ENCODE measurements at regions not wholly inside any gene's neighbourhood (a gene's known extent, or its start where the extent isn't known, plus 50 kb on each side); places are given as distances from the start of the nearest gene placed in this dataset.
"Not testable (repeated sequence)": the region's sequence is repeated elsewhere in the genome, so short reads cannot be mapped to it uniquely, and the experiment has no call there.

GRCh38 chr6:165847407-165848085, 184.5 kb upstream of the PDE10A start:
- in situ Hi-C loops (cut with HindIII; ENCODE audit: low pct_ligation_motif_present, low pct_unique_long_range_greater_than_20kb, low sequenced_read_pairs) = no loop called here
- no peak for DNase-seq

GRCh38 chr6:165846123-165846966, 183.3 kb upstream of the PDE10A start:
- DNase-seq = no peak
- in situ Hi-C loops (cut with HindIII; ENCODE audit: low pct_ligation_motif_present, low pct_unique_long_range_greater_than_20kb, low sequenced_read_pairs) = no loop called here

- in situ Hi-C loops (cut with HindIII; ENCODE audit: low pct_ligation_motif_present, low pct_unique_long_range_greater_than_20kb, low sequenced_read_pairs) = no loop called here
- DNase-seq = no peak
Observed at GRCh38 chr6:165845493-165845892, 182.5 kb upstream of the PDE10A start.

- no peak for DNase-seq
- in situ Hi-C loops (cut with HindIII; ENCODE audit: low pct_ligation_motif_present, low pct_unique_long_range_greater_than_20kb, low sequenced_read_pairs) = no loop called here
Observed at GRCh38 chr6:165844801-165845364, 181.8 kb upstream of the PDE10A start.

- no peak for DNase-seq
- in situ Hi-C loops (cut with HindIII; ENCODE audit: low pct_ligation_motif_present, low pct_unique_long_range_greater_than_20kb, low sequenced_read_pairs) = no loop called here
Observed at GRCh38 chr6:165844232-165844631, 181.2 kb upstream of the PDE10A start.

GRCh38 chr6:165843568-165844113, 180.6 kb upstream of the PDE10A start:
- in situ Hi-C loops (cut with HindIII; ENCODE audit: low pct_ligation_motif_present, low pct_unique_long_range_greater_than_20kb, low sequenced_read_pairs) = no loop called here

GRCh38 chr6:165843121-165843520, 180.1 kb upstream of the PDE10A start:
- DNase-seq = no peak
- in situ Hi-C loops (cut with HindIII; ENCODE audit: low pct_ligation_motif_present, low pct_unique_long_range_greater_than_20kb, low sequenced_read_pairs) = no loop called here

More at GRCh38 chr6:165843568-165844113, 180.6 kb upstream of the PDE10A start:
- DNase-seq = no peak

GRCh38 chr6:165842281-165842936, 179.4 kb upstream of the PDE10A start:
- in situ Hi-C loops (cut with HindIII; ENCODE audit: low pct_ligation_motif_present, low pct_unique_long_range_greater_than_20kb, low sequenced_read_pairs) = no loop called here
- DNase-seq = no peak

GRCh38 chr6:165841153-165841558, 178.1 kb upstream of the PDE10A start:
- in situ Hi-C loops (cut with HindIII; ENCODE audit: low pct_ligation_motif_present, low pct_unique_long_range_greater_than_20kb, low sequenced_read_pairs) = no loop called here
- no peak for DNase-seq

- in situ Hi-C loops (cut with HindIII; ENCODE audit: low pct_ligation_motif_present, low pct_unique_long_range_greater_than_20kb, low sequenced_read_pairs) = no loop called here
- DNase-seq = no peak
Observed at GRCh38 chr6:165837948-165838745, 175.1 kb upstream of the PDE10A start.

- in situ Hi-C loops (cut with HindIII; ENCODE audit: low pct_ligation_motif_present, low pct_unique_long_range_greater_than_20kb, low sequenced_read_pairs); DNase-seq: not testable (repeated sequence)
Observed at GRCh38 chr6:165836648-165837047, 173.6 kb upstream of the PDE10A start.

- DNase-seq = no peak
- in situ Hi-C loops (cut with HindIII; ENCODE audit: low pct_ligation_motif_present, low pct_unique_long_range_greater_than_20kb, low sequenced_read_pairs) = no loop called here
Observed at GRCh38 chr6:165835410-165835851, 172.4 kb upstream of the PDE10A start.

GRCh38 chr6:165834613-165835259, 171.7 kb upstream of the PDE10A start:
- in situ Hi-C loops (cut with HindIII; ENCODE audit: low pct_ligation_motif_present, low pct_unique_long_range_greater_than_20kb, low sequenced_read_pairs) = no loop called here
- peak; percentile 25 for DNase-seq

GRCh38 chr6:165833355-165833754, 170.3 kb upstream of the PDE10A start:
- no peak for DNase-seq
- in situ Hi-C loops (cut with HindIII; ENCODE audit: low pct_ligation_motif_present, low pct_unique_long_range_greater_than_20kb, low sequenced_read_pairs) = no loop called here

- DNase-seq = no peak
- in situ Hi-C loops (cut with HindIII; ENCODE audit: low pct_ligation_motif_present, low pct_unique_long_range_greater_than_20kb, low sequenced_read_pairs) = no loop called here
Observed at GRCh38 chr6:165831812-165832510, 168.9 kb upstream of the PDE10A start.

GRCh38 chr6:165830761-165831160, 167.7 kb upstream of the PDE10A start:
- in situ Hi-C loops (cut with HindIII; ENCODE audit: low pct_ligation_motif_present, low pct_unique_long_range_greater_than_20kb, low sequenced_read_pairs) = no loop called here
- DNase-seq = no peak

GRCh38 chr6:165829376-165829775, 166.3 kb upstream of the PDE10A start:
- DNase-seq = no peak
- in situ Hi-C loops (cut with HindIII; ENCODE audit: low pct_ligation_motif_present, low pct_unique_long_range_greater_than_20kb, low sequenced_read_pairs) = no loop called here

Measured in ACHN (cell line).